H1 (cell line): ENCODE measurements at regions not wholly inside any gene's neighbourhood (a gene's known extent, or its start where the extent isn't known, plus 50 kb on each side); places are given as distances from the start of the nearest gene placed in this dataset.

Source experiments
- CBX8 ChIP-seq: fragments of 300-800, 300-1000 bp; sonication (generic); IDR thresholded peaks from 2 replicates; pipeline ENCODE4 v1.7.1; 2016; ENCODE audit warnings: low read depth, low read length, borderline replicate concordance
- CREB1 ChIP-seq: IDR thresholded peaks from 2 replicates; pipeline ENCODE4 v1.6.1; 2012; ENCODE audit warnings: inconsistent platforms
- GABPA ChIP-seq: IDR thresholded peaks from 2 replicates; pipeline ENCODE4 v1.6.1; 2011; ENCODE audit warnings: mild to moderate bottlenecking, low read length, moderate library complexity, borderline replicate concordance; ENCODE audit not compliant: insufficient read depth
- HDAC2 ChIP-seq, 2 experiments: fragments of 300-600 bp in 1 of 2; sonication (generic) in 1 of 2; IDR thresholded peaks; 2 replicates each; pipeline ENCODE4 v1.6.1; 2011 to 2012; ENCODE audit warnings: low read depth in 2 of 2, low read length in 2 of 2, mild to moderate bottlenecking in 2 of 2, moderate library complexity in 2 of 2, borderline replicate concordance in 1 of 2, inconsistent platforms in 1 of 2
- MAFK ChIP-seq: IDR thresholded peaks from 2 replicates; pipeline ENCODE4 v1.6.1; 2012; ENCODE audit warnings: low read depth, mild to moderate bottlenecking, improper control_type of control experiment, low read length
- PHF8 ChIP-seq: fragments of 200-600 bp; sonication (generic); conservative IDR thresholded peaks from 2 replicates; pipeline ENCODE4 v1.7.1; 2012; ENCODE audit warnings: low read depth, mild to moderate bottlenecking, inconsistent platforms, low read length, moderate library complexity
- POLR2A ChIP-seq, 2 experiments: IDR thresholded peaks; 1 replicate in 1 of 2; 2 replicates in 1 of 2; pipeline ENCODE4 v1.6.1; 2011; ENCODE audit warnings: low read depth in 2 of 2, low read length in 2 of 2, mild to moderate bottlenecking in 2 of 2; ENCODE audit errors: control extremely low read depth in 1 of 2
- POLR2AphosphoS5 ChIP-seq: IDR thresholded peaks from 2 replicates; pipeline ENCODE4 v1.6.1; 2011; ENCODE audit warnings: low read depth, low read length
- RXRA ChIP-seq: IDR thresholded peaks from 2 replicates; pipeline ENCODE4 v1.6.1; 2011; ENCODE audit warnings: low read depth, mild to moderate bottlenecking, low read length, moderate library complexity; ENCODE audit not compliant: insufficient read depth
- SP1 ChIP-seq: IDR thresholded peaks from 2 replicates; pipeline ENCODE4 v1.6.1; 2011; ENCODE audit warnings: low read depth, low read length
- TBP ChIP-seq: IDR thresholded peaks from 2 replicates; pipeline ENCODE4 v1.6.1; 2011; ENCODE audit warnings: low read depth, low read length, improper control_type of control experiment
- TF ChIP-seq, protein P1 (sequence below), 3 experiments: IDR thresholded peaks; 1 replicate in 2 of 3; 2 replicates in 1 of 3; pipeline versions ENCODE4 v1.5.1 to v1.6.1; 2011; ENCODE audit warnings: low read length in 3 of 3, mild to moderate bottlenecking in 3 of 3, inconsistent platforms in 2 of 3, low read depth in 1 of 3, moderate library complexity in 1 of 3; ENCODE audit not compliant: insufficient read depth in 1 of 3; ENCODE audit errors: control extremely low read depth in 1 of 3
- TF ChIP-seq, protein P2 (sequence below): IDR thresholded peaks from 2 replicates; pipeline ENCODE4 v1.6.1; 2012; ENCODE audit warnings: inconsistent platforms

DNA sequence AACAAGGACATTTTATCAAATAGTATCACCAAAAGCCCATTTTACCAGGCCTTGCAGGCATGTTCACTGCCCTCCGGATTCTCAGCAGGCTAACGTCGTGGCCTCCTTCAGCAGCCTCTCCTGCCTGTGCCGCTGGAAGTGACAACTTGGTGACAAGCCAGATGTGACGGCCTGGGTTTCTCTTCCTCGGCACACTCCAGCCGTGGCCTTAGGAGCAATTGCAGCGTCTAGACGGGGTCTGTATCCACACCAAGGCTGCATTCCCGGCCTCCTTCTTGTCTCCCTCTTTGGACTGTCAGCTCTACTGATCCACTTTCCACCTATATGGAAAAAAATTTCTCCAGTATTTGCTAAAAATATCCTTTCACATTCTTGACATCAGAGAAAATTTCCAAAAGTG is 145.3 kb upstream of the MGMT start:
- TF ChIP-seq, protein P1, sequence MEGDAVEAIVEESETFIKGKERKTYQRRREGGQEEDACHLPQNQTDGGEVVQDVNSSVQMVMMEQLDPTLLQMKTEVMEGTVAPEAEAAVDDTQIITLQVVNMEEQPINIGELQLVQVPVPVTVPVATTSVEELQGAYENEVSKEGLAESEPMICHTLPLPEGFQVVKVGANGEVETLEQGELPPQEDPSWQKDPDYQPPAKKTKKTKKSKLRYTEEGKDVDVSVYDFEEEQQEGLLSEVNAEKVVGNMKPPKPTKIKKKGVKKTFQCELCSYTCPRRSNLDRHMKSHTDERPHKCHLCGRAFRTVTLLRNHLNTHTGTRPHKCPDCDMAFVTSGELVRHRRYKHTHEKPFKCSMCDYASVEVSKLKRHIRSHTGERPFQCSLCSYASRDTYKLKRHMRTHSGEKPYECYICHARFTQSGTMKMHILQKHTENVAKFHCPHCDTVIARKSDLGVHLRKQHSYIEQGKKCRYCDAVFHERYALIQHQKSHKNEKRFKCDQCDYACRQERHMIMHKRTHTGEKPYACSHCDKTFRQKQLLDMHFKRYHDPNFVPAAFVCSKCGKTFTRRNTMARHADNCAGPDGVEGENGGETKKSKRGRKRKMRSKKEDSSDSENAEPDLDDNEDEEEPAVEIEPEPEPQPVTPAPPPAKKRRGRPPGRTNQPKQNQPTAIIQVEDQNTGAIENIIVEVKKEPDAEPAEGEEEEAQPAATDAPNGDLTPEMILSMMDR (IDR thresholded peaks at IDR 0.05; ENCODE audit: control extremely low read depth in 1 of 3, insufficient read depth in 1 of 3, low read depth in 1 of 3, low read length in 3 of 3) = no peak
- no peak for TF ChIP-seq GABPA
- TF ChIP-seq, protein P2, sequence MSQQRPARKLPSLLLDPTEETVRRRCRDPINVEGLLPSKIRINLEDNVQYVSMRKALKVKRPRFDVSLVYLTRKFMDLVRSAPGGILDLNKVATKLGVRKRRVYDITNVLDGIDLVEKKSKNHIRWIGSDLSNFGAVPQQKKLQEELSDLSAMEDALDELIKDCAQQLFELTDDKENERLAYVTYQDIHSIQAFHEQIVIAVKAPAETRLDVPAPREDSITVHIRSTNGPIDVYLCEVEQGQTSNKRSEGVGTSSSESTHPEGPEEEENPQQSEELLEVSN = no peak
- TF ChIP-seq HDAC2 (IDR thresholded peaks at IDR 0.05; ENCODE audit: borderline replicate concordance in 1 of 2, low read depth in 2 of 2, low read length in 2 of 2) = no peak
- no peak for TF ChIP-seq POLR2AphosphoS5
- no peak for TF ChIP-seq PHF8
- no peak for TF ChIP-seq SP1
- TF ChIP-seq TBP = no peak
- no peak for TF ChIP-seq CREB1
- TF ChIP-seq RXRA = no peak
- TF ChIP-seq CBX8 = no peak
- no peak for TF ChIP-seq MAFK
- TF ChIP-seq POLR2A (IDR thresholded peaks at IDR 0.05; ENCODE audit: control extremely low read depth in 1 of 2, low read depth in 2 of 2, low read length in 2 of 2) = no peak
